Common myeloid progenitor, CD34-positive (primary cell): ENCODE measurements at regions not wholly inside any gene's neighbourhood (a gene's known extent, or its start where the extent isn't known, plus 50 kb on each side); places are given as distances from the start of the nearest gene placed in this dataset.

Experiments
- CTCF ChIA-PET: fragments of 350-600 bp; sonication (Branson Sonifier 250); formaldehyde crosslinking; loops from one replicate; lab custom pipeline; 2021; ENCODE audit warnings: antibody characterized with exemption; lab: Charles Lee
- POLR2A ChIA-PET: fragments of 350-600 bp; sonication (Branson Sonifier 250); formaldehyde crosslinking; loops from one replicate; lab custom pipeline; 2021; ENCODE audit warnings: antibody characterized with exemption; lab: Charles Lee
- DNase-seq, 3 donors: peaks; one replicate each; pipeline versions ENCODE4 v3.0.0 to v3.0.0-alpha.2; 2013
- H3K27ac ChIP-seq, 2 experiments: 1 replicate in 1 of 2; 2 replicates in 1 of 2; pipeline ENCODE4 v1.7.0; 2013; ENCODE audit warnings: inconsistent platforms in 2 of 2, low read length in 2 of 2, mild to moderate bottlenecking in 2 of 2, low read depth in 1 of 2, moderate library complexity in 1 of 2; ENCODE audit not compliant: severe bottlenecking in 2 of 2, insufficient read depth in 1 of 2, poor library complexity in 1 of 2
- H3K27me3 ChIP-seq, 5 experiments: replicated peaks in 2 of 5; 1 replicate in 3 of 5; 2 replicates in 2 of 5; pipeline versions ENCODE4 v1.6.1 to v1.7.0; 2013; ENCODE audit warnings: low read length in 4 of 5, mild to moderate bottlenecking in 2 of 5, moderate library complexity in 2 of 5, inconsistent platforms in 1 of 5; ENCODE audit not compliant: insufficient read depth in 5 of 5, control insufficient read depth in 4 of 5
- H3K36me3 ChIP-seq, 4 experiments: 1 replicate in 2 of 4; 2 replicates in 2 of 4; pipeline versions ENCODE4 v1.6.1 to v1.7.0; 2013; ENCODE audit warnings: low read length in 3 of 4, control low read depth in 1 of 4, mild to moderate bottlenecking in 1 of 4; ENCODE audit not compliant: control insufficient read depth in 4 of 4, insufficient read depth in 4 of 4
- H3K4me1 ChIP-seq, 4 experiments: 1 replicate in 3 of 4; 2 replicates in 1 of 4; pipeline versions ENCODE4 v1.6.1 to v1.7.1; 2013; ENCODE audit warnings: low read length in 3 of 4, mild to moderate bottlenecking in 3 of 4, control low read depth in 1 of 4, inconsistent platforms in 1 of 4, moderate library complexity in 1 of 4; ENCODE audit not compliant: control insufficient read depth in 4 of 4, insufficient read depth in 4 of 4; ENCODE audit errors: control extremely low read depth in 1 of 4
- H3K4me3 ChIP-seq, 7 experiments: 1 replicate in 4 of 7; 2 replicates in 3 of 7; pipeline versions ENCODE4 v1.5.1 to v1.7.0; 2013; ENCODE audit warnings: mild to moderate bottlenecking in 7 of 7, low read length in 6 of 7, moderate library complexity in 6 of 7, inconsistent platforms in 2 of 7, low read depth in 2 of 7, control low read depth in 1 of 7; ENCODE audit not compliant: insufficient read depth in 4 of 7, control insufficient read depth in 1 of 7; ENCODE audit errors: extremely low read depth in 1 of 7
- H3K9me3 ChIP-seq, 5 experiments: 1 replicate in 4 of 5; 2 replicates in 1 of 5; pipeline versions ENCODE4 v1.6.1 to v1.7.1; 2013; ENCODE audit warnings: low read length in 4 of 5, mild to moderate bottlenecking in 2 of 5, inconsistent platforms in 1 of 5, low read depth in 1 of 5, moderate library complexity in 1 of 5; ENCODE audit not compliant: control insufficient read depth in 4 of 5, insufficient read depth in 2 of 5; ENCODE audit errors: control extremely low read depth in 1 of 5
- WGBS: methylation state at CpG from one replicate; pipeline ENCODE4 v1.1.5; 2013; ENCODE audit not compliant: insufficient coverage; 5-methylcytosine and 5-hydroxymethylcytosine counted together

GRCh38 chr13:85853901-85854663 is 54.9 kb upstream of the SLITRK6 start:
- ChIA-PET CTCF (no interaction called here), POLR2A (no interaction called here)
- no peak overlapping the region for H3K4me3 ChIP-seq
- no peak for DNase-seq
- whole genome bisulfite sequencing, result 86% methylated on average over 9 of the region's 11 CpGs
- no peak overlapping the region for H3K27ac ChIP-seq
- peaks cover 0 to 26% (median 2%) of the 10 kb centered on the region in 5 experiments for H3K9me3 ChIP-seq
- no peaks in the 10 kb centered on the region for H3K27me3 ChIP-seq
- no peaks in the 10 kb centered on the region for H3K36me3 ChIP-seq
- no peaks in the 10 kb centered on the region for H3K4me1 ChIP-seq

- Histone ChIP-seq H3K4me3 (no peak overlapping the region), H3K4me1 (no peaks in the 10 kb centered on the region), H3K36me3 (no peaks in the 10 kb centered on the region), H3K27me3 (no peaks in the 10 kb centered on the region), H3K27ac (no peak overlapping the region), H3K9me3 (peaks cover 0 to 26% (median 2%) of the 10 kb centered on the region in 5 experiments)
- WGBS, result 70% methylated on average over 6 of the region's 8 CpGs
- CTCF ChIA-PET, result no interaction called here
- DNase-seq, result no peak
- POLR2A ChIA-PET, result no interaction called here
Observed at GRCh38 chr13:85853161-85853894, 54.1 kb upstream of the SLITRK6 start.
